Lower lobe of right lung (tissue), 2 donors: ENCODE measurements at regions not wholly inside any gene's neighbourhood (a gene's known extent, or its start where the extent isn't known, plus 50 kb on each side); places are given as distances from the start of the nearest gene placed in this dataset.

ENCODE experiments used
- ATAC-seq, 2 donors: fragments of 200-7000 bp; cut with Tn5 transposase; one replicate each; pipeline ENCODE4 v1.9.1; 2020 to 2022; ENCODE audit warnings: mild to moderate bottlenecking in 2 of 2, moderate library complexity in 2 of 2
- DNase-seq: peaks from one replicate; pipeline ENCODE4 v3.0.0-alpha.2; 2020
- H3K27ac ChIP-seq: fragments of 200-600 bp; one replicate; pipeline ENCODE4 v1.8.0; 2022
- H3K27me3 ChIP-seq: fragments of 200-600 bp; one replicate; pipeline ENCODE4 v1.8.0; 2022; ENCODE audit warnings: low read depth
- H3K36me3 ChIP-seq: fragments of 200-600 bp; one replicate; pipeline ENCODE4 v1.8.0; 2022; ENCODE audit warnings: mild to moderate bottlenecking
- H3K4me1 ChIP-seq: fragments of 200-600 bp; one replicate; pipeline ENCODE4 v1.8.0; 2022
- H3K4me3 ChIP-seq: fragments of 200-600 bp; one replicate; pipeline ENCODE4 v1.8.0; 2022; ENCODE audit warnings: mild to moderate bottlenecking
- H3K9me3 ChIP-seq: fragments of 200-600 bp; one replicate; pipeline ENCODE4 v1.8.0; 2022
- CTCF ChIP-seq: fragments of 200-600 bp; IDR thresholded peaks from one replicate; pipeline ENCODE4 v1.8.0; 2022; ENCODE audit warnings: antibody characterized with exemption, mild to moderate bottlenecking
- intact Hi-C: fragments of 100-400 bp; cut with DNase I; formaldehyde crosslinking; loops from one replicate; pipeline ENCODE4 v1.11.0; 2022
- donor health status: DM: no; HTN: yes; CAD: no; lungs with severe emphysema.

GRCh38 chr2:128452536-128453530 is 134.2 kb upstream of the HS6ST1 start:
- DNase-seq, result no peak
- no peak for ATAC-seq
- no peaks in the 10 kb centered on the region for H3K36me3 ChIP-seq
- H3K9me3 ChIP-seq, result no peaks in the 10 kb centered on the region
- H3K4me1 ChIP-seq, result no peaks in the 10 kb centered on the region
- H3K4me3 ChIP-seq, result no peak overlapping the region
- intact Hi-C loops, result no loop called here
- H3K27me3 ChIP-seq, result no peaks in the 10 kb centered on the region
- TF ChIP-seq CTCF, result no peak
- no peak overlapping the region for H3K27ac ChIP-seq

- Histone ChIP-seq H3K27me3 (no peaks in the 10 kb centered on the region), H3K36me3 (no peaks in the 10 kb centered on the region), H3K4me1 (peaks cover 7% of the 10 kb centered on the region), H3K4me3 (no peak overlapping the region), H3K9me3 (no peaks in the 10 kb centered on the region), H3K27ac (no peak overlapping the region)
- no peak for TF ChIP-seq CTCF
- DNase-seq, result no peak
- ATAC-seq, result no peak
- intact Hi-C loops, result no loop called here
Observed at GRCh38 chr2:128454980-128455720, 136.5 kb upstream of the HS6ST1 start.

GRCh38 chr2:128455721-128456050 is 137.0 kb upstream of the HS6ST1 start:
- intact Hi-C loops, result no loop called here
- no peaks in the 10 kb centered on the region for H3K36me3 ChIP-seq
- no peak for DNase-seq

GRCh38 chr2:128456281-128456680 is 137.6 kb upstream of the HS6ST1 start:
- Histone ChIP-seq H3K4me1 (peaks cover 7% of the 10 kb centered on the region), H3K4me3 (no peak overlapping the region), H3K36me3 (no peaks in the 10 kb centered on the region), H3K27ac (no peak overlapping the region), H3K27me3 (no peaks in the 10 kb centered on the region), H3K9me3 (no peaks in the 10 kb centered on the region)
- ATAC-seq (no peak), DNase-seq (no peak)
- intact Hi-C loops, result no loop called here
- TF ChIP-seq CTCF, result no peak

More at GRCh38 chr2:128455721-128456050, 137.0 kb upstream of the HS6ST1 start:
- H3K4me1 ChIP-seq, result peaks cover 7% of the 10 kb centered on the region
- ATAC-seq, result no peak
- no peak for TF ChIP-seq CTCF
- no peak overlapping the region for H3K4me3 ChIP-seq
- no peaks in the 10 kb centered on the region for H3K9me3 ChIP-seq
- no peaks in the 10 kb centered on the region for H3K27me3 ChIP-seq
- no peak overlapping the region for H3K27ac ChIP-seq

- ATAC-seq (no peak), DNase-seq (no peak)
- Histone ChIP-seq H3K27me3 (no peaks in the 10 kb centered on the region), H3K36me3 (no peaks in the 10 kb centered on the region), H3K4me3 (no peak overlapping the region), H3K27ac (no peak overlapping the region), H3K9me3 (no peaks in the 10 kb centered on the region), H3K4me1 (peaks cover 7% of the 10 kb centered on the region)
- intact Hi-C loops, result no loop called here
- no peak for TF ChIP-seq CTCF
Observed at GRCh38 chr2:128457006-128457604, 138.4 kb upstream of the HS6ST1 start.
